Forelimb muscle (tissue), 1 donor: ENCODE measurements at regions not wholly inside any gene's neighbourhood (a gene's known extent, or its start where the extent isn't known, plus 50 kb on each side); places are given as distances from the start of the nearest gene placed in this dataset.

Experiments used
- DNase-seq: peaks from one replicate; pipeline ENCODE4 v3.0.0-alpha.2; 2013; ENCODE audit warnings: low read depth

- no peak for DNase-seq
Observed at GRCh38 chr5:87051502-87052113, 216.1 kb upstream of the RASA1 start.

- DNase-seq: no peak
Observed at GRCh38 chr5:87053146-87053545, 214.5 kb upstream of the RASA1 start.

- DNase-seq: no peak
Observed at GRCh38 chr5:87054821-87055220, 212.9 kb upstream of the RASA1 start.

- no peak for DNase-seq
Observed at GRCh38 chr5:87061046-87061445, 206.6 kb upstream of the RASA1 start.

- no peak for DNase-seq
Observed at GRCh38 chr5:87069311-87069710, 198.4 kb upstream of the RASA1 start.

- DNase-seq: no peak
Observed at GRCh38 chr5:87069974-87070608, 197.6 kb upstream of the RASA1 start.

- no peak for DNase-seq
Observed at GRCh38 chr5:87074072-87074471, 193.6 kb upstream of the RASA1 start.

GRCh38 chr5:87074934-87075541 lies 192.6 kb upstream of the RASA1 start:
- no peak for DNase-seq

GRCh38 chr5:87076411-87076810 lies 191.3 kb upstream of the RASA1 start:
- DNase-seq: no peak

- DNase-seq: no peak
Observed at GRCh38 chr5:87076931-87077330, 190.8 kb upstream of the RASA1 start.

GRCh38 chr5:87079219-87079618 lies 188.5 kb upstream of the RASA1 start:
- DNase-seq: no peak

- DNase-seq: no peak
Observed at GRCh38 chr5:87081016-87081415, 186.7 kb upstream of the RASA1 start.

GRCh38 chr5:87081511-87082372 lies 185.9 kb upstream of the RASA1 start:
- DNase-seq: no peak

- DNase-seq: no peak
Observed at GRCh38 chr5:87094347-87094746, 173.3 kb upstream of the RASA1 start.

GRCh38 chr5:87094833-87095232 lies 172.8 kb upstream of the RASA1 start:
- DNase-seq: no peak

- no peak for DNase-seq
Observed at GRCh38 chr5:87095787-87096186, 171.9 kb upstream of the RASA1 start.

GRCh38 chr5:87097664-87098063 lies 170.0 kb upstream of the RASA1 start:
- DNase-seq: no peak

GRCh38 chr5:87099291-87099839 lies 168.3 kb upstream of the RASA1 start:
- no peak for DNase-seq

- DNase-seq: no peak
Observed at GRCh38 chr5:87099968-87100367, 167.7 kb upstream of the RASA1 start.

GRCh38 chr5:87101321-87101720 lies 166.4 kb upstream of the RASA1 start:
- no peak for DNase-seq

GRCh38 chr5:87102841-87103240 lies 164.8 kb upstream of the RASA1 start:
- no peak for DNase-seq

- no peak for DNase-seq
Observed at GRCh38 chr5:87103616-87104287, 163.9 kb upstream of the RASA1 start.
